C4-2B (cell line): ENCODE measurements at regions not wholly inside any gene's neighbourhood (a gene's known extent, or its start where the extent isn't known, plus 50 kb on each side); places are given as distances from the start of the nearest gene placed in this dataset.

Source experiments
- H3K27ac ChIP-seq: fragments of 450-650 bp; 2 replicates; pipeline ENCODE4 v1.5.1; 2017
- ZFX ChIP-seq: fragments of 450-650 bp; IDR thresholded peaks from 2 replicates; pipeline ENCODE4 v1.6.1; 2017
- TF ChIP-seq, protein P1 (sequence below): fragments of 450-650 bp; conservative IDR thresholded peaks from 2 replicates; pipeline ENCODE4 v1.5.1; 2017; ENCODE audit warnings: mild to moderate bottlenecking

DNA sequence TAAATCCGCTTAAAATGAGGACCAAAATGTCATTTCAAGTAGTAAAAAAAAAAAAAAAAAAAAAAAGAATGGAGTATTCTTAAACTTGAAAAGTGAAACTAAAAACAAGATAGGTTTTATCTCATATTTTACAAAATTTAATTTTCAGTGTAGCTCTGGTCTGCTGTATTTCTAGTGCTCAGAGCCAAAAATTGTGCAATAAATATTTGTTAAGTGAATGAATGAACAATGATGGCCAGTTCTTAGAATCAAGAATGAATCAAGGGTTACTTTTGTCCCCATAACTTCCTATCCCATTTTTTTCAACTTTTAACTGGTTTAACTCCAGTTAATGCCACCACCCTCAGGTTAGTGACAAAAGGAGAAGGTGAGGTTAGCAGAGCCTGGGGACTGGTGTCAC, 214.4 kb downstream of the ABHD5 start:
- no peak for TF ChIP-seq ZFX
- TF ChIP-seq, protein P1, sequence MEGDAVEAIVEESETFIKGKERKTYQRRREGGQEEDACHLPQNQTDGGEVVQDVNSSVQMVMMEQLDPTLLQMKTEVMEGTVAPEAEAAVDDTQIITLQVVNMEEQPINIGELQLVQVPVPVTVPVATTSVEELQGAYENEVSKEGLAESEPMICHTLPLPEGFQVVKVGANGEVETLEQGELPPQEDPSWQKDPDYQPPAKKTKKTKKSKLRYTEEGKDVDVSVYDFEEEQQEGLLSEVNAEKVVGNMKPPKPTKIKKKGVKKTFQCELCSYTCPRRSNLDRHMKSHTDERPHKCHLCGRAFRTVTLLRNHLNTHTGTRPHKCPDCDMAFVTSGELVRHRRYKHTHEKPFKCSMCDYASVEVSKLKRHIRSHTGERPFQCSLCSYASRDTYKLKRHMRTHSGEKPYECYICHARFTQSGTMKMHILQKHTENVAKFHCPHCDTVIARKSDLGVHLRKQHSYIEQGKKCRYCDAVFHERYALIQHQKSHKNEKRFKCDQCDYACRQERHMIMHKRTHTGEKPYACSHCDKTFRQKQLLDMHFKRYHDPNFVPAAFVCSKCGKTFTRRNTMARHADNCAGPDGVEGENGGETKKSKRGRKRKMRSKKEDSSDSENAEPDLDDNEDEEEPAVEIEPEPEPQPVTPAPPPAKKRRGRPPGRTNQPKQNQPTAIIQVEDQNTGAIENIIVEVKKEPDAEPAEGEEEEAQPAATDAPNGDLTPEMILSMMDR, result no peak
- H3K27ac ChIP-seq, result no peak overlapping the region

DNA sequence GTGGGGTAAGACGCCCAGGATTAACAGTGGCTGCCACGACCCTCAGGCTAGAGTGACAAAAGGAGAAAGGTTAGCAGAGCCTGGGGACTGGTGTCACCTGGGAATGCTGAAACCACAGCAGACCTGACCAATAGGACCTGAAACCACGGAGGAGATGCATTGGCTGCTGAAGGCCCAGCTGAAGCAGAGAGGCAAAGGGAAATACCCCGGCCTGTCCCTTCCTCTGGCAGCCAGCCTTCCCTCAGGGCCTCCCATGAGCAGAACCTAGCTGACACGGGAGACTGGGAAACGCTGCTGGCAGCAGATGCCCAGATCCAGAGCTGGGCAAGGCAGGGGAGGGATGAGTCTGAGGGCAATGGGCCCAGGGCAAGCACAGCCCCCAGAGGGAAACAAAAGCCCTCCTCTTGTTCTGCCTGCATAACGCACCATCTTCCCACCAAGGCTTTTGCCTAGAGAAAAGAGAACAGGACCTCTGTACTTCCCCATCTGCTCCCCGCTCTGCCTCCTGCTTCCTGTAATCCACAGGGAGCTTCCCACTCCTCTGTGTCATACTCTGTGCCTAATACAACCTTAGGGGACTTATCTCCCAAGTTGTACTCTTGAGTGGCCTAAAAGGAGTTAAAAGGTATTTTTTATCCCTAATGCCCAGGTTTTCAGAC, 216.2 kb downstream of the ABHD5 start:
- no peak overlapping the region for H3K27ac ChIP-seq

DNA sequence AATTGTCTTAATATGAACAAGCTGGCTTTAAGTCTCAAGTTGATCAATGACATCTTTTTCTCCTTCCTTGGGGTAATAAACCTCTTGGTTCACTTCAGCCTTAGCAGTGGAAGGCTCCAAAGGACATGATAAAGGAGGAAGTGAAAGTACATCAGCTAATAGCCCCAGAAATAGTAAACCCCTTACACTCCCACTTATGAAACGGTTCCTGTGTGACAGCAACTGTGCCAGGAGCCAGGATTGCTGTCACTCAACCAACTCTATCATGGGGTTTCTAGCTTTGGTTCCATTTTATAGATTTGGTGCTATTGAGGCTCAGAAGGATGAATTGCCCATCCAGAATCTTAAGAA, 216.7 kb downstream of the ABHD5 start:
- H3K27ac ChIP-seq, result no peak overlapping the region
- TF ChIP-seq, protein P1, result no peak
- TF ChIP-seq ZFX, result no peak

More for the DNA sequence above, 216.2 kb downstream of the ABHD5 start:
- no peak for TF ChIP-seq ZFX
- TF ChIP-seq, protein P1, result no peak

DNA sequence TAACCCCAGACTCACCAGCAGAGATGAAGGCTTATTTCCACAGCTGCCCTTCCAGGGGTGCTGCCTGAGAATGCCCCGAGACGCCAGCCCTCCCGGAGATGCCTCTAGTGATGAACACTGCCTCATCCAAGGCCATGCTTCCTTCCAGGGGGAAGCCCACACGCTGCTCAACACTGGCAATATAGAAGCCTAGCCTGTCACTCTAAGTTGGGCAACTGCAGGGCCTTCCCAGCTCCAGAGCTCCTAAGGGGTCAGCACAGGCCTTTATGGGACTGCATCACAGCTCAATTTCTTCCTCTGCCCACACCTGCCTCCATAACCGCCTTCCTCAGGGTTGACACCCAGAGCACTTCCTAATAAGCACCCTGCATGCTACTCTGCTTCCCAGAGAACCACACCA, 217.7 kb downstream of the ABHD5 start:
- H3K27ac ChIP-seq, result no peak overlapping the region
- TF ChIP-seq, protein P1, result no peak
- TF ChIP-seq ZFX, result no peak

DNA sequence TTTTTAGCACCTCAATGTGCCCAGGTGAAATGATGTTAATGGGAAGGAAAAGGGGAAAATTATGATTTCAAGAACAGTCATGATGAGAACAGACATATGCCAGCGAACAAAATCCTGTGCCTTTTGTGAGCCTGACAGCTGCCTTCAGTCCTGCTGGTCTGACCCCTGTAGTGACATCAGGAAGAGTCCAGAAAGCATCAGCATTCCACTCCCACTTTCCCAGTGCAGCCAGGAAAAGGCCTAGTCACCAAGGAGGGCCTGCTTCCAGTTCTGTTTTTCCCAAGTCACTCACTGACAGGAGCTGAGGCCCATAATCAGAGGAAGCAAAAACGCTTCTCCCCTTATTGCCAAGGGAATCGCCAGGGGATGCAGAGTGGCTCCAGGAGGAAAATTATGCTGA, 218.4 kb downstream of the ABHD5 start:
- TF ChIP-seq, protein P1, result no peak
- no peak for TF ChIP-seq ZFX
- no peak overlapping the region for H3K27ac ChIP-seq

DNA sequence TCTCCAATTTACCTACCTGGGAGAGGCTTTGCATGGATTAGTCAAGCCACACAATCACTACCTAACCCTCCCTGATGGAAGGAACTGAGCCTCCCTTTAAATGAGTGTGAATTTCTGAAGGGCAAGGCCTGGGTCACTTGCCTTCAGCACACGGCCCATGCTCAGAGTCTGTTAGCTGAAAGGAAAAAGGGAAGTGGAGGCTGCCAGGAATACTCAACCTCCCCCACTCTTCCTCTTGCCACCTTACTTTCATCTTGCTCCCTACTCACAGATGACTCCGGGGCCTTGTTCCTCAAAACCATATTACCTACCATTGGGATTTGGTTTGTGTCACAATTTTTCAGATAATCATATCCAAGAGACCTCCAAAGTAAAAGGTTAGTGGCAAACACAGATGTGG, 220.0 kb downstream of the ABHD5 start:
- TF ChIP-seq, protein P1, result no peak
- TF ChIP-seq ZFX, result no peak
- no peak overlapping the region for H3K27ac ChIP-seq

DNA sequence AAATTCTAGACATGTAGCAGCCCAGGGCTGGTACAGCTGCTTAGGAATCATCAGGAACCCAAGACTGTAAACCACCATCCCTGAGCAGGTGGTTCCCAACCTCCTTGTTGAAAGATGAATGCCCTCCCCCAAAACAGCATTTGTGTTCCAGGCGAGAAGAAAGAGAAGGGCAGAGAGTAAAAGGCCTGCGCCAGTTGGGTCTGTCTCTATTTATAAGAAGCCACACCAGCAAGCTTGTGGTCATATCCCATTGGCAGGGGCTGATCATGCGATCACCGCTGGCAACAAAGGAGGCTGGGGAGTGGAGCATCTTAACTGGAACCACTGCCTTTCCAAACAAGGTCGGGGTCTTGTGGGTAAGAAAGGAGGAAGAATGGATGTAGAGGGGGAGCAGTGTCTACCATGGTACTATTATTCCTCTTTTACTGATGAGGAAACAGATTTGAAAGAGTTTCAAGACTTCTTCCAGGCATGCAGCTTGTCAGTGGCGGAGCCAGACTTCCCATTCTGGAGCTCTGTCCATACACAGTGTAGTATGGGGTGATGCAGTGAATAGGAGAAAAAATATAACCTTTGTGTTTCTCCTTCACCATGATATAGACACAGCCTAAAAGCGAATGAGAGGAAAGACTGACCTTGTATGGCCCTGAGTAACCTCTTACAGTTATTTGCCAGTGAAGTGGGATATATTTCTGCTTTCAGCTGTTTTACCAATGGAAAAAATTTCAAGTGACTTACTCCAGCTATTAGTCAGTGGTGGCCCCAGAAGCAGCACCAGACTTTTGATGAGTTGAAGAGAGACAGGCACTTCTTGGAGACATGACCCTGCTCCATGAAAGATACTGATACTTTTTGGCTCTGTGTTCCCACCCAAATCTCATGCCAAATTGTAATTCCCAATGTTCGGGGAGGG, 222.6 kb downstream of the ABHD5 start:
- TF ChIP-seq, protein P1, result no peak
- no peak for TF ChIP-seq ZFX
- H3K27ac ChIP-seq, result no peak overlapping the region
